Adipocyte (in vitro differentiated cells): ENCODE measurements at regions not wholly inside any gene's neighbourhood (a gene's known extent, or its start where the extent isn't known, plus 50 kb on each side); places are given as distances from the start of the nearest gene placed in this dataset.
A peak's percentile ranks its signal among the peaks of the same experiment; 100 is the strongest.

Experiments used
- DNase-seq: peaks from one replicate; pipeline ENCODE4 v3.0.0-alpha.2; 2015; ENCODE audit warnings: low read depth
- H3K27me3 ChIP-seq: replicated peaks from 2 replicates; pipeline ENCODE4 v1.7.0; 2013; ENCODE audit warnings: mild to moderate bottlenecking, low read length, moderate library complexity; ENCODE audit not compliant: control insufficient read depth, insufficient read depth
- H3K36me3 ChIP-seq: 2 replicates; pipeline ENCODE4 v1.7.0; 2013; ENCODE audit warnings: low read length, mild to moderate bottlenecking, moderate library complexity; ENCODE audit not compliant: control insufficient read depth, insufficient read depth, severe bottlenecking
- H3K4me1 ChIP-seq: 2 replicates; pipeline ENCODE4 v1.7.0; 2013; ENCODE audit warnings: mild to moderate bottlenecking, low read length, moderate library complexity; ENCODE audit not compliant: control insufficient read depth, insufficient read depth
- H3K4me3 ChIP-seq: 2 replicates; pipeline ENCODE4 v1.7.0; 2013; ENCODE audit warnings: mild to moderate bottlenecking, low read length, moderate library complexity
- H3K9ac ChIP-seq: 2 replicates; pipeline ENCODE4 v1.7.0; 2013; ENCODE audit warnings: mild to moderate bottlenecking, low read length, moderate library complexity
- H3K9me3 ChIP-seq: 2 replicates; pipeline ENCODE4 v1.7.0; 2013; ENCODE audit warnings: mild to moderate bottlenecking, low read length, moderate library complexity; ENCODE audit not compliant: control insufficient read depth

GRCh38 chr1:209513226-209513625 lies 70.3 kb upstream of the CAMK1G start:
- no peaks in the 10 kb centered on the region for H3K4me1 ChIP-seq
- no peaks in the 10 kb centered on the region for H3K36me3 ChIP-seq
- H3K9me3 ChIP-seq = peaks cover 6% of the 10 kb centered on the region
- peak; percentile 17 for DNase-seq
- no peak overlapping the region for H3K4me3 ChIP-seq
- H3K27me3 ChIP-seq = peaks cover 22% of the 10 kb centered on the region
- H3K9ac ChIP-seq = no peak overlapping the region

GRCh38 chr1:209516771-209517680 lies 66.5 kb upstream of the CAMK1G start:
- no peak overlapping the region for H3K9ac ChIP-seq
- peaks cover 44% of the 10 kb centered on the region for H3K27me3 ChIP-seq
- no peaks in the 10 kb centered on the region for H3K36me3 ChIP-seq
- H3K4me1 ChIP-seq = no peaks in the 10 kb centered on the region
- DNase-seq = no peak
- no peak overlapping the region for H3K4me3 ChIP-seq
- H3K9me3 ChIP-seq = peaks cover 1% of the 10 kb centered on the region

- no peaks in the 10 kb centered on the region for H3K36me3 ChIP-seq
- no peak overlapping the region for H3K4me3 ChIP-seq
- no peak overlapping the region for H3K9ac ChIP-seq
- DNase-seq = no peak
- H3K9me3 ChIP-seq = no peaks in the 10 kb centered on the region
- H3K27me3 ChIP-seq = peaks cover 44% of the 10 kb centered on the region
- no peaks in the 10 kb centered on the region for H3K4me1 ChIP-seq
These were observed 65.8 kb upstream of the CAMK1G start for GRCh38 chr1:209517681-209518050.

GRCh38 chr1:209519786-209520185 lies 63.7 kb upstream of the CAMK1G start:
- no peak overlapping the region for H3K4me3 ChIP-seq
- H3K4me1 ChIP-seq = no peaks in the 10 kb centered on the region
- H3K9me3 ChIP-seq = no peaks in the 10 kb centered on the region
- DNase-seq = no peak
- H3K36me3 ChIP-seq = no peaks in the 10 kb centered on the region
- H3K27me3 ChIP-seq = peaks cover 41% of the 10 kb centered on the region
- H3K9ac ChIP-seq = no peak overlapping the region

DNA sequence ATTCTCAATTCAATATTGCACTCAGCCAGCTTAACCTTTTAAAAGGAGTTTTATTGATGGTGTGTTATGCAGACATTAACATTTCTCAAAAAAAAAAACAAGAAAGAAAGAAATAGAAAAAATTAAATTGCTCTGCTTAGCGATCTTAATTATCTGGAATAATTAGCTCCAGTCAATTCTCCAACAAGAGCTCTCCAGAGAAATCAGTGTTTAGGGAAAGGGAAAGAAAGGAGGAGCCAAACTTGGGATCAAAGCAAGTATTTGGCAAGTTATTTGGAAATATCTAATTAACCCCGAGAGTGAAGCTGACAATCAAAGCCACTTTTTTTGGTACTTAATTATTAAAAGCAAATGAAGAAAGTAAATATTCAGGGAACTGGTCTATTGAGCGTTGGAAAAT lies 60.7 kb upstream of the CAMK1G start:
- no peaks in the 10 kb centered on the region for H3K9me3 ChIP-seq
- no peak for DNase-seq

DNA sequence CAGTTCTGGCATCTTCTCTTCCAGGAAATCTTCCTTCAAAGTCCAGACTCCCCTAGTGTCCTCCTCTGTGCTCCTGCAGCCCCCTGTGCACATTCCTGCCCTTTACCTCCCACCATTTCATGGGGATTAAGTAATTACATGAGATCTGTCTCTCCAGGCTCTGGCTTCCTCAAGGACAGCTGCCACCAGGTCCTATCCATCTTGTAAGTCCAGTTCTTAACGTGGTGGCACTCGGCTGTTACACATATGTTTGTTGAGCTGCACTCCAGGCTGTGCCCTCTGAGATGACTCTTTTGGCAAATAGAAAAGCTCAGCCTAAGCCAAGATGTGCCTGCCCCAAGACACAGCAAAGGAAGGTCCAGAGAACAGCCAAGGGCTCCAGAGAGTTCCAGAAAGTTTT lies 57.4 kb upstream of the CAMK1G start:
- Histone ChIP-seq H3K4me3 (no peak overlapping the region), H3K9me3 (no peaks in the 10 kb centered on the region), H3K27me3 (peaks cover 12% of the 10 kb centered on the region), H3K36me3 (no peaks in the 10 kb centered on the region), H3K9ac (no peak overlapping the region), H3K4me1 (peaks cover 7% of the 10 kb centered on the region)
- no peak for DNase-seq

More for the DNA sequence above, 60.7 kb upstream of the CAMK1G start:
- Histone ChIP-seq H3K27me3 (peaks cover 32% of the 10 kb centered on the region), H3K4me1 (no peaks in the 10 kb centered on the region), H3K4me3 (no peak overlapping the region), H3K36me3 (no peaks in the 10 kb centered on the region), H3K9ac (no peak overlapping the region)

GRCh38 chr1:209527372-209527771 lies 56.1 kb upstream of the CAMK1G start:
- peak; percentile 28 for DNase-seq
- Histone ChIP-seq H3K9me3 (no peaks in the 10 kb centered on the region), H3K27me3 (peaks cover 5% of the 10 kb centered on the region), H3K4me3 (no peak overlapping the region), H3K4me1 (peaks cover 13% of the 10 kb centered on the region), H3K9ac (no peak overlapping the region), H3K36me3 (no peaks in the 10 kb centered on the region)

DNA sequence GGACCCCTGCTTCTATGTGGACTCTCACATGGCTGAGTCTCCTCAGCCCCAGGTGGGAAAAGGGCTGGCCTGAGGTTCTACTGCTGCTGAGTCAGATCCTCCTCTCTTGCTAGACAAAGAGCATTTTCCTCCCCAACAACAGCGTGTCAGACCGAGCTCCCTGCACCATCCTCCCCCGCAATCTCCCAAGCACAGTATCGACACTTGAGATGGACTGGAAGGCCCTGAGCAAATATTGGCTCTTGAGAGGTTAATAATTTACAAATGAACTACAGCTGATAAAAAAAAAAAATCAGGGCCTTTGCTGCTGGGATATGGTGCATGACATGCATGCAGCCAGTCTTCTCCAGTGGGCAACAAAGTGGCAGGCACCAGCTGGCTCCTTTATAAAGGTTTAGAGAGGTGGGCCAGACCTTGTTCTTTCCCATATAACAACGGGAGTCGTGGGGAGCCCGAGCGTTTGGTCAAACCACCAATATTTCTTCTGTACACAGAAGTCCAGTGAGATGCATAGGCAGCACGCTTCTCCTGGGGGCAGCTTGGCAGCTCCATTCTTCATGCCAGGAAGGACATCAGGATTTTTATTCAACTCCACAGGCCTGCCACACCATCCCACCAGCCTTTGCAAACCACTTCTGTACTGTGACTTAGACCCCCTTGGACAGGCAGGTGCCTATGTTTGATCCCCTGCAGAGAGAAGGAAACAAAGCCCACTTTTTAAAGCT lies 55.4 kb upstream of the CAMK1G start:
- peaks cover 13% of the 10 kb centered on the region for H3K4me1 ChIP-seq
- no peak for DNase-seq
- H3K27me3 ChIP-seq = peaks cover 5% of the 10 kb centered on the region
- H3K36me3 ChIP-seq = no peaks in the 10 kb centered on the region
- H3K9ac ChIP-seq = no peak overlapping the region
- no peaks in the 10 kb centered on the region for H3K9me3 ChIP-seq
- H3K4me3 ChIP-seq = no peak overlapping the region

DNA sequence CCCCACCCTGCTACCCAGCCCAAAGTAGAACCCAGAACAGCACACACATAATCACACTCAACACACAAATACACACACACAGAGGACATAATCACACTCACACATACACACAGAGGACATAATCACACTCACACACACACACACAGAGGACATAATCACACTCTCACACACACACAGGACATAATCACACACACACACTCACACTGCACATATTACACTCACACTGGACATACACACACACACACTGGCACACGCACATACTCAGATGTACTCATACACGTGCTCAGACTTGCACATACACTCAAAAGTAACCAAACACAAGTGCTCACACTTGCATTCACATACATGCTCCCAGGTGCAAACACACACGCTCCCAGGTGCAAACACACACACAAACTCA lies 54.3 kb upstream of the CAMK1G start:
- Histone ChIP-seq H3K4me1 (peaks cover 13% of the 10 kb centered on the region), H3K36me3 (no peaks in the 10 kb centered on the region), H3K9ac (no peak overlapping the region), H3K27me3 (peaks cover 14% of the 10 kb centered on the region), H3K4me3 (no peak overlapping the region), H3K9me3 (no peaks in the 10 kb centered on the region)
- DNase-seq = no peak

DNA sequence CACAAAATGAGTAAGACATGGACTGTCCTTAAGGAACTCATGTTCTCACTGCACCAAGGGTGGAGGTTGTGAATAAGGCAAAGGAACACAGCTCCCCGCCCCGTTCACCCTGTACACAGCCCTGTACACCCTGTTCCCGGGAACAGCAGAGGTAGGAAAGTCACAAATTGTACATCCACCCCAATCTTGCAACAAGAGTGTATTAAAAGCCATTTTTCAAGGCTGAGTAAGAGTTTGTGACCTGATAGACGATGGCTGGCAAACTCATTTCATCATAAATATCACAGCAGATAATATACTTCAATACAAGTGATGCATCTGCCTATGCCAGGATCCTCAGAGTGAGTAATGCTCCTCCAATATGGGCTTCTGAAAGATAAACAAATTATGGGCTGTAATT lies 52.5 kb upstream of the CAMK1G start:
- no peak overlapping the region for H3K4me3 ChIP-seq
- H3K27me3 ChIP-seq = peaks cover 13% of the 10 kb centered on the region
- H3K9me3 ChIP-seq = no peaks in the 10 kb centered on the region
- peak; percentile 2 for DNase-seq
- H3K4me1 ChIP-seq = peaks cover 13% of the 10 kb centered on the region
- H3K36me3 ChIP-seq = no peaks in the 10 kb centered on the region
- H3K9ac ChIP-seq = no peak overlapping the region

- H3K4me3 ChIP-seq = no peak overlapping the region
- peak overlapping the region; percentile 1 for H3K9ac ChIP-seq
These were observed 52.0 kb upstream of the CAMK1G start for GRCh38 chr1:209531549-209531948.

More at GRCh38 chr1:209531549-209531948, 52.0 kb upstream of the CAMK1G start:
- Histone ChIP-seq H3K27me3 (peaks cover 16% of the 10 kb centered on the region), H3K9me3 (no peaks in the 10 kb centered on the region), H3K4me1 (peaks cover 13% of the 10 kb centered on the region), H3K36me3 (no peaks in the 10 kb centered on the region)
- no peak for DNase-seq
